Spleen (tissue), 7 donors: ENCODE measurements at regions not wholly inside any gene's neighbourhood (a gene's known extent, or its start where the extent isn't known, plus 50 kb on each side); places are given as distances from the start of the nearest gene placed in this dataset.

ENCODE experiments used
- POLR2A ChIP-seq, 3 donors: fragments of 450-650 bp; IDR thresholded peaks; one replicate each; pipeline ENCODE4 v1.5.1; 2017; ENCODE audit warnings: antibody characterized with exemption in 3 of 3, mild to moderate bottlenecking in 1 of 3
- POLR2AphosphoS5 ChIP-seq, 3 donors: sonication (generic); formaldehyde crosslinking; IDR thresholded peaks; one replicate each; pipeline ENCODE4 v1.5.1; 2017; ENCODE audit warnings: antibody characterized with exemption in 3 of 3
- TF ChIP-seq, protein P1 (sequence below), 11 experiments: fragments of 200-600 bp in 7 of 11; fragments of 450-650 bp in 4 of 11; sonication (generic) in 4 of 11; IDR thresholded peaks in 8 of 11; conservative IDR thresholded peaks in 3 of 11; 1 replicate in 7 of 11; 2 replicates in 4 of 11; pipeline versions ENCODE4 v1.4.0 to v1.8.0; 2016 to 2021; ENCODE audit warnings: antibody characterized with exemption in 11 of 11, inconsistent platforms in 4 of 11, mild to moderate bottlenecking in 1 of 11
- donor health status: DM: no; HTN: no; CAD: no; lungs with moderate emphysema.
- donor health status: DM: no; HTN: no; CAD: no.
- donor health status: DM: no; HTN: no; CAD: no.

DNA sequence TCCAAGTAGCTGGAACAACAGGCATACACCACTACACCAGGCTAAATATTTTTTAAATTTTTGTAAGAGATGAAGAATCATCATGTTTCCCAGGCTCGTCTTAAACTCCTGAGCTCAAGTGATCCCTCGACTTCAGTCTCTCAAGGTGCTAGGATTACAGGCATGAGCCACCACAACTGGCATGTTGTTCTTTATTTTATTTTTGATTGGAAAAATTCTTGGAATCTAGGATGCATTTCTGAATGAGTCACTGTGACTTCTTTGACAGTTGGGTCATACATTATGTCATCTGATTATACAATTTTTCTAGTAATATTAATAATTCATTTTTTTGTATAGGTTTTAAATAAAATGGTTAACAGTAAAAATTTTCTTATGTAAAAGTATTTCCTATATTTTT lies 870.2 kb downstream of the SI start:
- TF ChIP-seq, protein P1, sequence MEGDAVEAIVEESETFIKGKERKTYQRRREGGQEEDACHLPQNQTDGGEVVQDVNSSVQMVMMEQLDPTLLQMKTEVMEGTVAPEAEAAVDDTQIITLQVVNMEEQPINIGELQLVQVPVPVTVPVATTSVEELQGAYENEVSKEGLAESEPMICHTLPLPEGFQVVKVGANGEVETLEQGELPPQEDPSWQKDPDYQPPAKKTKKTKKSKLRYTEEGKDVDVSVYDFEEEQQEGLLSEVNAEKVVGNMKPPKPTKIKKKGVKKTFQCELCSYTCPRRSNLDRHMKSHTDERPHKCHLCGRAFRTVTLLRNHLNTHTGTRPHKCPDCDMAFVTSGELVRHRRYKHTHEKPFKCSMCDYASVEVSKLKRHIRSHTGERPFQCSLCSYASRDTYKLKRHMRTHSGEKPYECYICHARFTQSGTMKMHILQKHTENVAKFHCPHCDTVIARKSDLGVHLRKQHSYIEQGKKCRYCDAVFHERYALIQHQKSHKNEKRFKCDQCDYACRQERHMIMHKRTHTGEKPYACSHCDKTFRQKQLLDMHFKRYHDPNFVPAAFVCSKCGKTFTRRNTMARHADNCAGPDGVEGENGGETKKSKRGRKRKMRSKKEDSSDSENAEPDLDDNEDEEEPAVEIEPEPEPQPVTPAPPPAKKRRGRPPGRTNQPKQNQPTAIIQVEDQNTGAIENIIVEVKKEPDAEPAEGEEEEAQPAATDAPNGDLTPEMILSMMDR (IDR thresholded peaks at IDR 0.05 in 8 of 11, conservative IDR thresholded peaks at IDR 0.05 in 3 of 11): no peak
- TF ChIP-seq POLR2A (IDR thresholded peaks at IDR 0.05): no peak
- no peak for TF ChIP-seq POLR2AphosphoS5 (IDR thresholded peaks at IDR 0.05)
